RWPE1 (cell line): ENCODE measurements at regions not wholly inside any gene's neighbourhood (a gene's known extent, or its start where the extent isn't known, plus 50 kb on each side); places are given as distances from the start of the nearest gene placed in this dataset.

Source experiments
- CTCF ChIA-PET: fragments of 350-600 bp; sonication (Branson Sonifier 250); formaldehyde crosslinking; extraction: SDS; loops from one replicate; lab custom pipeline; 2021; lab: Yijun Ruan, JAX
- POLR2A ChIA-PET: fragments of 400-600 bp; formaldehyde crosslinking; extraction: SDS; loops from one replicate; lab custom pipeline; 2020; ENCODE audit warnings: antibody characterized with exemption; ENCODE audit not compliant: low non-redundant PET; lab: Yijun Ruan, JAX
- DNase-seq: peaks from one replicate; pipeline ENCODE4 v3.0.0; 2012; ENCODE audit warnings: low spot score
- H3K27ac ChIP-seq: fragments of 450-650 bp; 2 replicates; pipeline ENCODE4 v1.5.1; 2017
- TF ChIP-seq, protein P1 (sequence below): fragments of 450-650 bp; conservative IDR thresholded peaks from 2 replicates; pipeline ENCODE4 v1.5.1; 2017; ENCODE audit warnings: low read depth, mild to moderate bottlenecking

DNA sequence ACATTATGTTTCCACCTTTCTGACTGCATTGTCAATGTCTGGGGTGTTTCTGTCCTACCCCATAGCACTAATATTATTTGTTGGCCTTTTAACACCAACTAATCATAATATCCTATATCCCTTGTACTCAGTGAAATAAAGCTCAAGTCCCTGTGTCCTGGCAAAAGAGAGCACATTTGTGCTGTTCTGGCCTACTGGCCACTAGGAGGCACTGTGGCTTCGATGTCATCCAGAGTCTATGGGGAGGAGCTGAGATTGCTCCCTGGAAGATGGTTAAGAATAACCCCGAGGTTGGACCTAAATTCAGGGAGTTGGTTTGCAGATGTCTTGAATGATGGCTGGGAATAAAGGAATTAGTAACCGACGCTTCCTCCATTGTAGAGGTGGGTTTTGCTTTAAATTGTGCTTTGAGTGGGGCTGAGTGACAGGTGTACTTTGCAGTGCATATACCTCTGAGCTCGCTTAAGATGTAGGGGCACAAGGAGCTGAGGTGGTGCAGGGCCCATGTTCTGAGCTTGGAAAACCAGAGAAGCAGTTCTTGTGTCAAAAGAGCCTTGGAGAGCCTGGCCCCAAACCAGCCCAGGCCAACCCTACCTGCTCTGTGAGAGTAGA, 191.2 kb upstream of the PRSS1 start:
- TF ChIP-seq, protein P1, sequence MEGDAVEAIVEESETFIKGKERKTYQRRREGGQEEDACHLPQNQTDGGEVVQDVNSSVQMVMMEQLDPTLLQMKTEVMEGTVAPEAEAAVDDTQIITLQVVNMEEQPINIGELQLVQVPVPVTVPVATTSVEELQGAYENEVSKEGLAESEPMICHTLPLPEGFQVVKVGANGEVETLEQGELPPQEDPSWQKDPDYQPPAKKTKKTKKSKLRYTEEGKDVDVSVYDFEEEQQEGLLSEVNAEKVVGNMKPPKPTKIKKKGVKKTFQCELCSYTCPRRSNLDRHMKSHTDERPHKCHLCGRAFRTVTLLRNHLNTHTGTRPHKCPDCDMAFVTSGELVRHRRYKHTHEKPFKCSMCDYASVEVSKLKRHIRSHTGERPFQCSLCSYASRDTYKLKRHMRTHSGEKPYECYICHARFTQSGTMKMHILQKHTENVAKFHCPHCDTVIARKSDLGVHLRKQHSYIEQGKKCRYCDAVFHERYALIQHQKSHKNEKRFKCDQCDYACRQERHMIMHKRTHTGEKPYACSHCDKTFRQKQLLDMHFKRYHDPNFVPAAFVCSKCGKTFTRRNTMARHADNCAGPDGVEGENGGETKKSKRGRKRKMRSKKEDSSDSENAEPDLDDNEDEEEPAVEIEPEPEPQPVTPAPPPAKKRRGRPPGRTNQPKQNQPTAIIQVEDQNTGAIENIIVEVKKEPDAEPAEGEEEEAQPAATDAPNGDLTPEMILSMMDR, result peak; percentile 43; the same call in 1 of the 2 replicates
- no peak overlapping the region for H3K27ac ChIP-seq
- DNase-seq, result no peak
- POLR2A ChIA-PET, result no interaction called here
- CTCF ChIA-PET, result no interaction called here

DNA sequence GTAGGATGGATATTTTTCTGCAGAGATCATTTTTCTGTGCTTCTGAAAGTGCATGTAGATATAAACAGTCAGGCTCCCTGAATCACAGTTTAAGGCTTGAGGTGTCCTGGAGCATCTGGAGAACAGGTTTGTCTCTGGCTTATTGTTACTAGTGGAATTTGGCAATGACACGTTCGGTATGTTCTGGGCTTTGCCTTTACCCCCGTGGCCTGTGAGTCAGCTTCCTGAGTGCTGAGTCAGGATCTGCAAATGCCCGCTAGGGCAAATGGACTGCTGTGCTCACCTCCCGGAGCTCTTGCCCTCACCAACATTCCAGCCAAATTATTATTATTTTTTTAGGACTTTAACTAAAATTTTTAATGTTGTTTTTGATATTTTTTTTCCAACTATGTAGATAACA, 192.5 kb upstream of the PRSS1 start:
- DNase-seq, result peak; percentile 89
- peak overlapping the region; percentile 69 for H3K27ac ChIP-seq
- TF ChIP-seq, protein P1, result peak; percentile 27; the same call in 1 of the 2 replicates
- POLR2A ChIA-PET, result no interaction called here
- CTCF ChIA-PET, result no interaction called here

GRCh38 chr7:142554560-142555532, 194.4 kb upstream of the PRSS1 start:
- H3K27ac ChIP-seq, result no peak overlapping the region
- no peak for DNase-seq
- CTCF ChIA-PET, result interaction anchor here (0.5 kb wide), 1 partner anchor 420 kb away, joined by 3 read pairs; no protein-coding TSS in a partner anchor
- POLR2A ChIA-PET, result no interaction called here
- TF ChIP-seq, protein P1, result no peak

- TF ChIP-seq, protein P1, result no peak
- no peak overlapping the region for H3K27ac ChIP-seq
- DNase-seq, result no peak
- ChIA-PET CTCF (no interaction called here), POLR2A (no interaction called here)
Measured at GRCh38 chr7:142553216-142553615, 196.1 kb upstream of the PRSS1 start.

DNA sequence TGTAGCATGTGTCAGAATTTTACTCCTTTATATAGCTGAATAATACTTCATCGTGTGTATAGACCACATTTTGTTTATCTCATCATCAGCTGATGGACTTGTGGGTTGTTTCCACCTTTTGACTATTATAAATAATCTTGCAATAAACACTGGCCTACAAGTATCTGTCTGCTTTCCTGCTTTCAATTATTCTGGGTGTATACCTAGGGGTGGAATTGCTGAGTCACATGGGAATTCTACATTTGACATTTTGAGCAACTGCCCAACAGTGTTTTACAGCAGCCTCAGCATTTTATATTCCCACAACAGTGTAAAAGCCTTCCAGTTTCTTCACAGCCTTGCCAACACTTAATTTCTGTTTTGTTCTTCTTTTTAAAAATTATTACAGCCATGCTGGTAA, 200.3 kb upstream of the PRSS1 start:
- TF ChIP-seq, protein P1, result no peak
- no peak overlapping the region for H3K27ac ChIP-seq
- DNase-seq, result no peak
- ChIA-PET POLR2A (no interaction called here), CTCF (no interaction called here)

GRCh38 chr7:142546452-142546851, 202.8 kb upstream of the PRSS1 start:
- TF ChIP-seq, protein P1, result no peak
- no peak for DNase-seq
- CTCF ChIA-PET, result interaction anchor here (1.5 kb wide), 1 partner anchor 9 kb away, joined by 4 read pairs; no protein-coding TSS in a partner anchor
- POLR2A ChIA-PET, result no interaction called here
- no peak overlapping the region for H3K27ac ChIP-seq
